ES-I3 (cell line): ENCODE measurements at regions not wholly inside any gene's neighbourhood (a gene's known extent, or its start where the extent isn't known, plus 50 kb on each side); places are given as distances from the start of the nearest gene placed in this dataset.
"Not testable (repeated sequence)": the region's sequence is repeated elsewhere in the genome, so short reads cannot be mapped to it uniquely, and the experiment has no call there.

Experiments
- H3K36me3 ChIP-seq: 2 replicates; pipeline ENCODE4 v1.6.1; 2013; ENCODE audit warnings: mild to moderate bottlenecking, low read length, control low read depth, moderate library complexity; ENCODE audit not compliant: insufficient read depth
- H3K4me1 ChIP-seq: 2 replicates; pipeline ENCODE4 v1.6.1; 2013; ENCODE audit warnings: mild to moderate bottlenecking, control low read depth, low read length; ENCODE audit not compliant: insufficient read depth
- H3K9ac ChIP-seq: 2 replicates; pipeline ENCODE4 v1.6.1; 2013; ENCODE audit warnings: low read depth, mild to moderate bottlenecking, low read length, moderate library complexity
- H3K9me3 ChIP-seq: 2 replicates; pipeline ENCODE4 v1.6.1; 2013; ENCODE audit warnings: mild to moderate bottlenecking, low read length, moderate library complexity; ENCODE audit not compliant: control insufficient read depth, insufficient read depth

DNA sequence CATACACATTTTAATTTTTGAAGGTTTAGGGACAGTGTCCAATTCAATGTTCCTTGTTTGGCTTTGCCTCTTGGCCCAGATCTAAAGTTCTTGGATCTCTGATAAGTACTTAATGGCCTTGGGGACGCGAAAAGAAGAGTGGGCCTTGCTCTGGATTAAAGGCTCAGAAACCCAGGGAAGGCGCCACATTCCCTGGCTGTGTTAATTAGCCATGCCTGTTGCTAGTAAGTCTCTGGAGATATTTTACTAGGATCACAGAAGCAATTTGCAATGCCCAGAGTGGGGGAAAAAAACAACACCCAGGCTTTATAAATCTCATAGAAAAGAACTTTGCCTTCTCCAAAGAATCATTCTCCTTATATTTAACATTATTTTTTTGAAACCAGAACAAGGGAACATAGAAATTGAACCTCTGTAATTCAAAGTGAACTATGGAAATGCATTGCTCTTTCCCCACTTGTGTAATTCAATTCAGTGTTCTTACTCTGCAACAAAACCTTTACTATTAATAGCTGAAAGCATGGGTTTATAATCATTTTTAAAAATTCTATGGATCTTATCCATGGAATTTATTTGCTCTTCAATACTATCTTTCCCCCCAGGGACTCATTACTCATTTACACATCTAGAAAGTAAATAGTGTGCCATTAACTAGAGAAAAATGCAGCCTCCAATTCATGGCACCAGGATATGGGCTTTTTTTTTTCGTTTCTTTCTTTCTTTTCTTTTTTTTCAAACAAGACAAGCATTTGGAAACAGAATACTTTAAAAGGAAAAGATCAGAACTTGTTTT lies 172.2 kb upstream of the ANKRD55 start:
- H3K36me3 ChIP-seq, result no peaks in the 10 kb centered on the region

DNA sequence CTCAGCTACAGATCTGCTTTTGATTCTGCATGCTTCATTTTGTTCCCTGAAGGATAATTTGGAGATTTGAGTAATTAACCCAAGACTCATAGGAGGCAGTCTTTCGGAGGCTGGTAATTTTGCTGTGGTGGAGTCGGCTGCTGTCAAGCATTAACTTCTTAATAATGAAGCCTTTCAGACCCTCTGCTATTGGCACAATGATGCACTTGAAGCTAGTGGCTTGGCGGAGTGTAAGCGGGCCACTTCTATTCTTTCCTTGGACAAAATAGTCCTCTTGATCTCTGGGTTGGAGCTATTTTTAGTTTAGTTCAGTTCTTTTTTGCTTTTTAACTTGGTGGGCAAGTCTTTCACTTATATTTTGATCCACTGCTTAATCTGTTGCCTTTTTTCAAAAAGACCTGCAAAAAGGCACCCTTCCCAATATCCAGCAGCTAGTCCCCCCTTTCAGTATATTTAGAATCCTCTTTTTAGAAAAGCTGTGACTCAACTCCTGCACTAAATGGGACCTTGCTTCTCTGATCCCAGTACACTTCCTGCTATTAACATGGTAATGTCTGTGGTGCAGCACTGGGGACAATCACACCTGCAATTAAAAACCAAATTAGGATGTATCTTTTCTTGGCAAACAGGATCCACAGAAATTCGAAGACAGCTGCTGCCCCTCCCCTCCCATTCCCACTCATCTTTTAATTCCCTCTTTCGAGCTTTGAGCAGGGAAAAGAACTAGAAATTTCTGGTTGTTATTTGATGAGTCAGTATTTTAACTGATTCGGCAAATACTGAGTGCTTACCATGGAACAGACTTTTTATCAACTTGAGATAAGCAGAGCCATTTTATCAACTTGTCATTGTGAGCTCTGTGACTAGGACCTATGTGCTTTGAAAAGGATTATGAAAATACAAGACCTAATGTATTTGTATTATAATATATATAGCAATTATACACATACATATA lies 169.4 kb upstream of the ANKRD55 start:
- Histone ChIP-seq H3K9ac (no peak overlapping the region), H3K4me1 (peaks cover 12% of the 10 kb centered on the region), H3K9me3 (no peaks in the 10 kb centered on the region), H3K36me3 (no peaks in the 10 kb centered on the region)

More for the DNA sequence above, 172.2 kb upstream of the ANKRD55 start:
- no peaks in the 10 kb centered on the region for H3K9me3 ChIP-seq
- peaks cover 12% of the 10 kb centered on the region for H3K4me1 ChIP-seq
- H3K9ac ChIP-seq, result no peak overlapping the region

DNA sequence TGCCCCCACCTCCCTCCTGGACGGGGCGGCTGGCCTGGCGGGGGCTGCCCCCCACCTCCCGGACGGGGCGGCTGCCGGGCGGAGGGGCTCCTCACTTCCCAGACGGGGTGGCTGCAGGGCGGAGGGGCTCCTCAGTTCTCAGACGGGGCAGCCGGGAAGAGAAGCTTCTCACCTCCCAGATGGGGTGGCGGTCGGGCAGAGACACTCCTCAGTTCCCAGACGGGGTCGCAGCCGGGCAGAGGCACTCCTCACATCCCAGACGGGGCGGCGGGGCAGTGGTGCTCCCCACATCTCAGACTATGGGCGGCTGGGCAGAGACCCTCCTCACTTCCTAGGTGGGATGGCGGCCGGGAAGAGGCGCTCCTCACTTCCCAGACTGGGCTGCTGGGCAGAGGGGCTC lies 164.7 kb upstream of the ANKRD55 start:
- H3K9me3 ChIP-seq, H3K9ac ChIP-seq, H3K36me3 ChIP-seq, H3K4me1 ChIP-seq: not testable (repeated sequence)

DNA sequence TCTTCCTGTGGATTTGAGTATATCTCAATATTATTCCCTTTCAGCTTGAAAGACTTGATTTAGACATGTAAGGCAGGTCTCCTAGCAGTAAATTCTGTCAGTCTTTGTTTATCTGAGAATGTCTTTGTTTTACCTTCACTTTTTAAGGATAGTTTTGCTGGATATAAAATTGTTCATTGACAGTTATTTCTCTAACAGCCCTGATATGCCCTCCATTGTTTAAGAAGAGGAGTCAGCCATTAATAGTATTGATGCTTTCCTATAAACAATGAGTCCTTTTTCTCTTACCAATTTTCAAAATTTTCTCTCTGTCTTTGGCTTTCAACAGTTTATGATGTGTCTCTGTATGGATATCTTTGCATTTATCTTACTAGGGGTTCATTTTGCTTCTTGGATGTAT lies 163.5 kb upstream of the ANKRD55 start:
- H3K36me3 ChIP-seq, result no peaks in the 10 kb centered on the region
- no peak overlapping the region for H3K9ac ChIP-seq
- no peaks in the 10 kb centered on the region for H3K4me1 ChIP-seq
- peaks cover 2% of the 10 kb centered on the region; the same call in 1 of the 2 replicates for H3K9me3 ChIP-seq

DNA sequence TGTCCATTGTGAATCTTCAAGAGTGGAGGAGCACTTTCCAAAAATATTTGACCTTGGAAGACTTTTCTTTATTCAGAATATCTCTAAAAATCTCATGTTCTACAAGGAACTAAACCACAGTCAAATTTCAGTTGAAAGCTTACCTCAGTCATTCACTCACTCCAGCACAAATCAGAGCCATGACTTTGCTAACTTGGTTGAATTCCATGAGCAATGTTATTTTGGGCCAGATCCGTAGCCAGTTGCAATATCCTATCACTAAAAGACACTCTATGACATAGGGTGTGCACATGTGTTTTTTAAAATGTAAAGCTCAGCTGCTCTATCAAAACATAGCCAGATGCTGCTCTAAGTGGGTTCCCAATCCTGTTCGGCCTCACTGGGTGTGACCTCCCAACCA lies 156.1 kb upstream of the ANKRD55 start:
- H3K4me1 ChIP-seq, result no peaks in the 10 kb centered on the region
- no peaks in the 10 kb centered on the region for H3K36me3 ChIP-seq
- H3K9ac ChIP-seq, result no peak overlapping the region
- H3K9me3 ChIP-seq, result no peaks in the 10 kb centered on the region; the same call in 1 of the 2 replicates

DNA sequence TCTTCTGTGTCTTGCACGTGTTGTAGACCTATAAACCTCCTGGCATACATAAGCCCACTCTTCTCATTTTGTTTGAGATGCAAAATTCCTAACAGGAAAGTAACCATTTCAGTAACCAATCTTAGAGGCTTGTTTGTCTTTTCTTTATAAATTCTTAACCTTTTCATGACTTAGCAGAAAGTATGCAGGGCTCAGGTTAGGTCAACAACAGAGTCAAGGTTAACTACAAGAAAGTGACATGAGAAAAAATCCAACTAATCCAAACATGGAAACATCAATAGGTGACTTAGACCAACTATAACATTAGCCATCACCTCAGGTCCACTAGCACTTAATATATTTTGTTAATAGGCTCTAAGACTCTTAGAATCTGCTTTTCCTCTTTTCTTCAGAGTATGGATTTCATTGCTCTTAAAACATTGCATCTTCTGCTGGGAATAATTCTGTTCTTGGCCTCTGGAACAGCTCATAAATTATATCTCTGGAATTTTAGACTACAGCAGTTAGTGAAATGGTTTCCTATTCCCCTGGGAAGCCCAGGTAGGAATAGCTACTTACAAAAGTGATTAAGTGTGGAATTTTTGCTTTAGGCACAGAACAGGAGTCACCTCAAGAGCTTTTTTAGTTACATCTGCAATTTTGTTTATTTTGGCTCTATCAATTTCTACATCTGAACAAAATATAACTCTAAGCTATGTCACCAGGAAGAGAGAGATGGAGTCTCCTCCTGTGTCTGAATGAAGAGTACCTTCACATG lies 155.3 kb upstream of the ANKRD55 start:
- Histone ChIP-seq H3K9ac (no peak overlapping the region), H3K4me1 (no peaks in the 10 kb centered on the region), H3K36me3 (no peaks in the 10 kb centered on the region), H3K9me3 (no peaks in the 10 kb centered on the region; the same call in 1 of the 2 replicates)

DNA sequence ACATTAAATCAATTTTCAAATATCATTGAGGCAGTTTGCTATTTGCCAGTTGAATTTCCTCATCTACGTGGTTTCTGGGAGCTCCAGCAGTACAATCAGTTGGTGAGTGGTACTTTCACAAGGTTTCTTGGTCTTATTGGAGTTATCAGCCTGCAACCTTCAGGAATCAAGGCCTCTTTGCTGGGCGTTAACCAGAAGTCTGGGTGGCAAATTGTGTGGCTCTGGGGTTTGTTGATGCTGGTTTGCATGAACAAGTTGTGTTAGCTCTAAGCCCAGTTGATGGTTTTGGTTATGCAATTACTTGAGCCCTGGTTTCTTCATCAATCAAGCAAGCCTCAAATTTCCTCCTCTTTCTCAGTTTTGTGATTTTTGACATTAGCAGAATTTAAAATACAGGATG lies 152.9 kb upstream of the ANKRD55 start:
- H3K9ac ChIP-seq, result no peak overlapping the region
- no peaks in the 10 kb centered on the region for H3K36me3 ChIP-seq
- no peaks in the 10 kb centered on the region; the same call in 1 of the 2 replicates for H3K9me3 ChIP-seq
- no peaks in the 10 kb centered on the region for H3K4me1 ChIP-seq

DNA sequence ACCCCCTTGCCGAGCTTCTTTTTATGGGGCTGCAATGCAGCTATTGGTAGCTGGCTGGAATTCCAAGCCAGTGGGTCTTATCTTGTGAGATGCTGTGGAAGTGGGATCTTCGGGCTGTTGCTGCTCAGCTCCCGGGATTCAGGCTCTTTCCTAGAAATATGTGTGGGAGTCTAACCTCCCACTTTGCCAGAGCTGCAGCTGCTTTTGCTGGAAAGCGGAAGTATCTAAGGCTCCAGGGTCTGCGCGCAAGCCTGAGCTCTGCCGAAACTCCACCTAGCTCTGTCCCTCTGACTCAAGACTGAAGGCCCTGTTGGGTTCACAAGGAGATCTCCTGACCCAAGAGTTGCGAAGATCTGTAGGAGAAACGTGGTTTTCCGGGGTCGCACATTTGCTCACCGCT lies 151.1 kb upstream of the ANKRD55 start:
- H3K9me3 ChIP-seq, result no peaks in the 10 kb centered on the region; the same call in 1 of the 2 replicates
- H3K4me1 ChIP-seq, result no peaks in the 10 kb centered on the region
- H3K36me3 ChIP-seq, result no peaks in the 10 kb centered on the region
- no peak overlapping the region for H3K9ac ChIP-seq

DNA sequence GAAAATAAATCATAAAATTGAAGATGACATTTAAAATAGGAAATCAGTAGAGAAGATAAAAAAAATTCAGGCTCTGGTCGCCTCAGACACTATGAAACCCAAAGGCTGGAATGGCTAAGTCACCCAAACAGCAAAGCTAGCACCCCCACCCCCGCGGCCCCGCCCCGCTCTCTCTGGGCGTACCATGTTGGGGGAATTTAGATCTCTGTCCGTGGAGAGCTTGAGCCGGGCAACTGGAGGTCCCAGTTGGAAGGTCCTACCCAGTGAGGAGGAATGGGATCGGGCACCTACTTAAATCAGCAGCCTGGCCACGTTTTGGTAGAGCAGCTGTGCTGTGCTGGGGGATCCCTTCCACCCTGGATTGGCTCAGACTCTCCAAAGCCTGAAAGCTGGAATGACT lies 150.6 kb upstream of the ANKRD55 start:
- H3K9ac ChIP-seq, result no peak overlapping the region
- no peaks in the 10 kb centered on the region for H3K4me1 ChIP-seq
- no peaks in the 10 kb centered on the region for H3K9me3 ChIP-seq
- H3K36me3 ChIP-seq, result no peaks in the 10 kb centered on the region

DNA sequence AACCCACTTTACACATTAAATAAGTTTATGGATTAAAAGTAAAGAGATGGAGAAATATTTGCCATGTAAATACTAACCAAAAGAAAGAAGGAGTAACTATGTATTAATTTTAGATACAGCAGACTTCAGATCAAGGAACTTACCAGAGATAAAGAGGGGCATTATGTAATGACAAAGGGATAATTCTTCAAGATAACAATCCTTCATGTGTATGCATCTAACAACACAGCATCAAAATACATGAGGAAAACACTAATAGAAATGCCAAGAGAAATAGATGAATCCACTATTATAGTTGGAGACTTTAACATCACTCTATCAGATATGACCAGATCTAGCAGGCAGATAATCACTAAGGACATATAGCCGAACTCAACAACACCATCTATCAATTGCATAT lies 149.8 kb upstream of the ANKRD55 start:
- Histone ChIP-seq H3K4me1 (no peaks in the 10 kb centered on the region), H3K36me3 (no peaks in the 10 kb centered on the region), H3K9me3 (no peaks in the 10 kb centered on the region)

DNA sequence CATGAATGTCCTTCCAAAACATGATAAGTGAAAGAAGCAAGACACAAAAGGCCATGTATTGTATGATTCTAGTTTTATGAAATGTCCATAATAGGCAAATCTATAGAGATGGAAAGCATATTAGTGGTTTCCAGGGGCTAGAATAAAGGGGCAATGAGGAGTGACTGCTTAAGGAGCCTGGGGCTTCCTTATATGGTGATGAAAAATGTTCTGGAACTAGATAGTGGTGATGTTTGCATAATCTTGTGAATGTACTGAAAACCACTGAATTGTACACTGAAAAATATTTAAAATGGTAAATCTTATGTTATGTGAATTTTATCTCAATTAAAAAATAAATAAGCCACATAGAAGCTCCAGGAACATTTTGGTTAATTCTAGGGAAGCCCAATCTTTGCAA lies 144.4 kb upstream of the ANKRD55 start:
- Histone ChIP-seq H3K9me3 (no peaks in the 10 kb centered on the region), H3K9ac (no peak overlapping the region), H3K36me3 (no peaks in the 10 kb centered on the region), H3K4me1 (no peaks in the 10 kb centered on the region)

More for the DNA sequence above, 149.8 kb upstream of the ANKRD55 start:
- H3K9ac ChIP-seq, result no peak overlapping the region

DNA sequence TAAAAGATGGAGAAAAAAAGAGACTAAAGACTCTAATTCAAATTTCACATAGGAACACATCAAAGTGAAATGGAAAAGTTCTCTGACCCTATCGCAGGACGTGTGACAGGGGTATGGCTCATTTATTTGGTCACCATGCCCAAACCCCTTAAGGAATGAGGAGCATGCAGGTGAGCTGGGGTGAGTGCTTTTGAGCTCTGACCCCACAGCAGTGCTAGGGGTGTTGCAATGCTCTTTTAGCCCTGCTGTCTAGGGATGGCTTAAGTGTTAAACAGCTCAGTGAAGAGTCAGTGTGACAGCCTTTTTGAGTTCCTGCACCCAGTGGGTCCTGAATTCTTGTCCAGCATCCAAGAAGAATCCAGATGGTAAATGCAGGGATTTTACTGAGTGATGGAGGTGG lies 143.0 kb upstream of the ANKRD55 start:
- H3K9me3 ChIP-seq, result no peaks in the 10 kb centered on the region
- no peaks in the 10 kb centered on the region for H3K4me1 ChIP-seq
- H3K36me3 ChIP-seq, result no peaks in the 10 kb centered on the region
- no peak overlapping the region for H3K9ac ChIP-seq

DNA sequence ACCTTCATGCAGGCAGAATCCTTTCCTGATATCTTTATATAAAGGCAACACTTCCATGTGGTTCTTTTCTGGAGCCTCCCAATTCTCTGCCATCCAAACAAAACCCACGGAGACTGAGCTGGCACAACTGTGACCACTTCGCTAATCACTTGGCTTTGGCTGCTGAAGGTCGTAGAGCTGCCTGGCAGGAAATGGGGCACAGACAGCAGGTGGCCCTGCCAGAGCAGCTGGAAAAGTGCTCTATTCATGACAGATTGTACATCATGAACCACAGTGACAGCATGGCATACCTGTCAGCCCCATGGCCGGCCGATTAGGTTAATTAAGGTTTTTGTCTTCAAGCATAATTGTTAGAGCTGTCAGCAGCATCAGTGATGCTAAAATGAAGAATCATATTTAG lies 141.9 kb upstream of the ANKRD55 start:
- Histone ChIP-seq H3K9ac (no peak overlapping the region), H3K36me3 (no peaks in the 10 kb centered on the region), H3K9me3 (no peaks in the 10 kb centered on the region), H3K4me1 (no peaks in the 10 kb centered on the region)

DNA sequence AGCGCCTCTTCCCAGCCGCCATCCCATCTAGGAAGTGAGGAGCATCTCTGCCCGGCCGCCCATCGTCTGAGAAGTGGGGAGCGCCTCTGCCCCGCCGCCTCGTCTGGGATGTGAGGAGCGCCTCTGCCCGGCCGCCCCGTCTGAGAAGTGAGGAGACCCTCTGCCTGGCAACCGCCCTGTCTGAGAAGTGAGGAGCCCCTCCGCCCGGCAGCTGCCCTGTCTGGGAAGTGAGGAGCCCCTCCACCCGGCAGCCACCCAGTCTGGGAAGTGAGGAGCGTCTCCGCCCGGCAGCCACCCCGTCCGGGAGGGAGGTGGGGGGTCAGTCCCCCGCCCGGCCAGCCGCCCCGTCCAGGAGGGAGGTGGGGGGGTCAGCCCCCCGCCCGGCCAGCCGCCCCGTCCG lies 139.4 kb upstream of the ANKRD55 start:
- H3K36me3 ChIP-seq, H3K4me1 ChIP-seq, H3K9ac ChIP-seq, H3K9me3 ChIP-seq: not testable (repeated sequence)
